NCI-H510A treated with DMSO at 0.1 percent for 48 hours (cell line): ENCODE measurements at regions not wholly inside any gene's neighbourhood (a gene's known extent, or its start where the extent isn't known, plus 50 kb on each side); places are given as distances from the start of the nearest gene placed in this dataset.
"Not testable (repeated sequence)": the region's sequence is repeated elsewhere in the genome, so short reads cannot be mapped to it uniquely, and the experiment has no call there.

ENCODE experiments used
- DNase-seq: peaks from one replicate; lab custom pipeline; 2025; lab: John Stamatoyannopoulos, UW

GRCh38 chr4:23084559-23085248 lies 392.0 kb downstream of the GBA3 start:
- no peak for DNase-seq

GRCh38 chr4:23083391-23083790 lies 390.7 kb downstream of the GBA3 start:
- DNase-seq: no peak

- DNase-seq: not testable (repeated sequence)
These were observed 387.4 kb downstream of the GBA3 start for GRCh38 chr4:23080171-23080570.

- DNase-seq: no peak
These were observed 378.3 kb downstream of the GBA3 start for GRCh38 chr4:23070848-23071570.

GRCh38 chr4:23068756-23069155 lies 376.0 kb downstream of the GBA3 start:
- no peak for DNase-seq

- DNase-seq: no peak
These were observed 375.6 kb downstream of the GBA3 start for GRCh38 chr4:23068287-23068686.

- no peak for DNase-seq
These were observed 369.5 kb downstream of the GBA3 start for GRCh38 chr4:23062188-23062587.

GRCh38 chr4:23061431-23061830 lies 368.7 kb downstream of the GBA3 start:
- DNase-seq: no peak

GRCh38 chr4:23060776-23061175 lies 368.0 kb downstream of the GBA3 start:
- no peak for DNase-seq

- no peak for DNase-seq
These were observed 365.5 kb downstream of the GBA3 start for GRCh38 chr4:23058165-23058776.

- DNase-seq: no peak
These were observed 348.8 kb downstream of the GBA3 start for GRCh38 chr4:23041501-23041900.

- no peak for DNase-seq
These were observed 347.8 kb downstream of the GBA3 start for GRCh38 chr4:23040539-23040938.

GRCh38 chr4:23039818-23040217 lies 347.1 kb downstream of the GBA3 start:
- no peak for DNase-seq

- DNase-seq: no peak
These were observed 346.1 kb downstream of the GBA3 start for GRCh38 chr4:23038626-23039491.

- no peak for DNase-seq
These were observed 344.3 kb downstream of the GBA3 start for GRCh38 chr4:23036921-23037495.

- DNase-seq: no peak
These were observed 343.8 kb downstream of the GBA3 start for GRCh38 chr4:23036503-23036902.

GRCh38 chr4:23035521-23036056 lies 342.9 kb downstream of the GBA3 start:
- no peak for DNase-seq

- no peak for DNase-seq
These were observed 342.0 kb downstream of the GBA3 start for GRCh38 chr4:23034731-23035130.

GRCh38 chr4:23033796-23034195 lies 341.1 kb downstream of the GBA3 start:
- no peak for DNase-seq

- DNase-seq: no peak
These were observed 336.1 kb downstream of the GBA3 start for GRCh38 chr4:23028875-23029274.

GRCh38 chr4:23023666-23024065 lies 330.9 kb downstream of the GBA3 start:
- no peak for DNase-seq

- DNase-seq: no peak
These were observed 330.4 kb downstream of the GBA3 start for GRCh38 chr4:23023121-23023520.
